GM21367 (cell line): ENCODE measurements at regions not wholly inside any gene's neighbourhood (a gene's known extent, or its start where the extent isn't known, plus 50 kb on each side); places are given as distances from the start of the nearest gene placed in this dataset.

Source experiments
- ATAC-seq: cut with Tn5 transposase; IDR thresholded peaks from one replicate; pipeline ENCODE4 v1.9.1; 2021; ENCODE audit not compliant: unreplicated experiment

DNA sequence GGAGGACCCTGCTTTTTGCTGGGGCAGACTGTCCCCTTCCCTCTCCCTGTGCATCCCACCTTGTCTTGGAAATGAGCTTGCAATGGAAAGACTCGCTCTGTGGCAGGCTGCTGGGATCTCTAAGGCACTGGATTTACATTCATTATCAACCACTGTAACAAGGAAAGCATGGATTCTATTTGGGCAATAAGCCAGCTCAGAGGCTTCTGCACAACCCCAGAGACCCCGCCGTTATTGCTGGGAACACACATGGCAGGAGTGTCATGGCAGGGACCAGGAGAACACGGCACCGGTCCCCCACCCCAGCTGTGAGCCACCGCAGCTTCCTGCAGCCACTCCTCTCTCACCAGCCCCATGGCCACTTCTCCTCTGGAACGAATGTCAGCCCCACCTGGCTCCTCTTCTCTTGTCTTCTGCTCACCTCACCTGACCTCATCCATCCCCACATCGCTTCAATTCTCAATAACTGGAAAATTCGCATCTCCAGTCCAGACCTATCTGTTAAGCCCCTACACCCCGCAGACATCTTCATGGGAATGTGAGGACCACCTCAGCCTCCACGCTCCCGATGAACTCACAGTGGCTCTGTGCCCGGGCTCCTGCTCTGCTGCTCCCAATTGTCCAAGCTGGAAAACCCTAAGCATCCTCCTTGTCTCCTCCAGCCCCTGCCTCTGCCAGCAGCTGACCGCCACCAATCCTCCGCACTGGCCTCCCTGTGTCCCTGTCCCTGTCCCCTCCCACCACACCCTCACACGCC, 181.5 kb downstream of the USP12 start:
- no peak for ATAC-seq

DNA sequence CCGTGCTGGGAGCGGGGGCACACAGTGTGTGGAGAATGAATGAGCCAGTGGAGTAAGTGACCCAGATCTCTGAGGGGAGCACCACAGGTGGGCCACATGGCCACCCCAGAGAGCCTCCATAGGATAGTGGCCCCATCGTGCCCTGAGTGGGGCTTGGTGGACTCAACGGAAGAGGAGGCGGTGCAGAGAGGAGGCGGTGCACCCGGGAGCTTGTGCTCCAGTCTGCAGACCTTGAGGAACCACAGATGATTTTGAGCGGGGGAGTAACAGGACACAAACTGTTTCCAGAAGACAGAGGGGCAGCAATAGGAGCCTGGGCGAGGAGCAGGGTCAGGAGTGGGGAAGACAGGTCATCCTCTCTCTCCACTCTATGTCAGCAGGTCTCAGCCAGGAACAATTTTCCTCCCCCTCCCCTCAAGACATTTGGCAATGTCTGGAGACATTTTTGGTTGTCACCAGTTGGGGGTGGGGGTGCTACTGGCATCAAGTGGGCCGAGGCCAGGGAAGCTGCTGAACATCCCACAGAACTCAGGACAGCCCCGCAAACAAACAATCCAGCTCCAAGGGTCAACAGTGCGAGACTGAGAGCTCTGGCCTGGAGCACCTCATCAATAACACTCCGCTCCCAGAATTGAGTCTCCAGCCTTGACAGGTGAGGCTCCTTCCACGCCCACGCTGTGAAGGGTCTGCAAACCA, 182.2 kb downstream of the USP12 start:
- ATAC-seq = no peak

DNA sequence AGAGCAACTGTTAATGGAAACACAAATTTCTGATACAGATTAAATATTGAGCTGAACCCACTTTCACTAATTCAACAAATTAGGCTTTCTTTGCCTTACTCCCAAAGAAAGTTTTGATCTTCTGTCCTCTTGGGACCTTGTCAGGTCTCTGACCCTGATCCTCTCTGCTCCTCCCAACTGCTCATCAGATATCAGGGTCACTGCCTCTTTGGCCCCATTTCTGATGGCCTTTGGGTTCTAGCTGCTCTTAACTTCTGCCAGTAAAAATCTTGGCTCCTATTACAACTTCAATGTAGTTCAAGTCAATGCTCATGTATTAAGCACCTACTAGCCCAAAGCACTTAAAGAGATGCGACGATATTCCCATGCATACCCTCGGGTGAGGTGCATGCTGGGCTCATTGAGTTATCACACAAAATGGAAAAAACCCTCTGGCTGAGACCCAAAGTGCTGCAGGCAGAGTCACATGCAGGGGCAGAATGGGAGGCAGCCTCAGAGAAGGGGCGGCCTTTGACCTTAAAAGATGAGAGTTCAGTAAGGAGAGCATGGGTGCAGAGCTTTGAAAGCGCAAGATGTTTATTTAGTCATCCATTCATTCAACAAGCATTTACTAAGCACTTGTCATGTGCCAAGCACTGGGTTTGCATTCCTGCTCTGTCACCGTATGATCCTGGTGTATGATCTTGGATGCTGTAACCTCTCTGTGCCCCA, 183.4 kb downstream of the USP12 start:
- no peak for ATAC-seq

DNA sequence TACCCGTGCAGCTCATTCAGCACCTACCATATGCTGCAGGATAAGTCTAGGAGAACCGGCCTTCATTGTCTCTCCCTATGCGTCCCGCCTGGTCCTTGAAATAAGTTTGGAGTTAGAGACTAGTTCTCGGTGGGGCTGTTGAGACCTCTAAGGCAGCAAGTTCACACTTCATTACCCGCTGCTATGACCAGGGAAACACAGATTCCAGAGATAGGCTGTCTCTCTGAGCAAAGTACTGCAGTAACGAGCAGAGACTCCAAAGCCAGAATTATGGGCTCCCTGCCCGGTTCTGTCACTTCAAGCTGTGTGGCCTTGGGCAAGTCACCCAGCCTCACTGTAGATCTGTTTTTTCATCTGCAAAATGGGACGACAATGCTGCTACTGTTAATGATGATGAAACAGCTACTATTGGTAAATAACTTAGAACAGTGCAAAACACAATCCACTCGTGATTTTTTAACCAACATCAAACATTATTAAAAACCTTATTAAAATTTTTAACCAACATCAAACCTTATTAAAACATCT, 184.1 kb downstream of the USP12 start:
- ATAC-seq = no peak

DNA sequence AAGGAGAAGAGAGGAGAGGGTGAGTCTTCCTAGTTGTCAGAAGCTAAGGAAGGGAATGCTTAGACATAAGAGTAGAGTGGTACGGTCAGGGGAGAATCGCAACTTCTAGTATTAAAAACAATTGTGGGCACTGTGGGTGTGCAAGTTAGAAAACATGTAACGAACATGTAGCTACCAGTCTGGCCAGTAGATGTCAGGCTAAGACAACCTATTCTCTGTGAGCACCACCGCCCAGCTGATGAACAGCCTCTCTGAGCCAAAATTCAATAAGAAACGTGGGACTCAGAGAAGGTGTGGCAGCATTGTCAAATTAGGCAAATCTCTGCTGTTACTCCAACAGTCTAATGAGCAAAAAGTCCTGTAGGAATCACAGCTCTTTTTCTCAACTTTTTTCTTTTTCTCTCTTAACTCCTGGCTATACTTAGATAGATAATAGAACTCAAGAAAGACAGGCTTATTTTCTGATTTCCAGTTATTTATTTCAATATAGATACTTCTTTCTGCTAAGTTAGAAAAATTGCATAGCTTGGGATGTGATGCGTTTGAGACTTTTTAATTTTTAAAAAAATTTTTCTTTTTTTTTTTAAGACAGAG, 186.2 kb downstream of the USP12 start:
- no peak for ATAC-seq

DNA sequence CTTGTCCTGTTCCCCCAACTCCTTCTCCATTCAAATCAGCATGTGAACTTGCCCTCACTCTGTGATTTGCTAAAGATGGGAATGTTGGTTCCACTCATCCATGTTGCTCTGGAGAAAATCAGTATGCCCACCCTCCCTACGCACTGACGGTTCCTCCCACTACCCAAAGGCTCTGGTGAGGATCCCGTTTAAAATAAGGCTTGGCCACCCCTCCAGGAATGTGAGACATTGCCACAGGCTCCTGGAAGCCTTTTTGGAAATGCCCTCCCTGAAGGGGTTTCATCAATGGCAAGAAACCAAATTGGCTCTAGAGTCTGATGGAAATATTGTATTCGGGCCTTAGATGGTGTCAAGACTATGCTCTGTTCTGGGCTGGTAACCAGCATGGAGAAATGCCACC, 187.3 kb downstream of the USP12 start:
- ATAC-seq = no peak

DNA sequence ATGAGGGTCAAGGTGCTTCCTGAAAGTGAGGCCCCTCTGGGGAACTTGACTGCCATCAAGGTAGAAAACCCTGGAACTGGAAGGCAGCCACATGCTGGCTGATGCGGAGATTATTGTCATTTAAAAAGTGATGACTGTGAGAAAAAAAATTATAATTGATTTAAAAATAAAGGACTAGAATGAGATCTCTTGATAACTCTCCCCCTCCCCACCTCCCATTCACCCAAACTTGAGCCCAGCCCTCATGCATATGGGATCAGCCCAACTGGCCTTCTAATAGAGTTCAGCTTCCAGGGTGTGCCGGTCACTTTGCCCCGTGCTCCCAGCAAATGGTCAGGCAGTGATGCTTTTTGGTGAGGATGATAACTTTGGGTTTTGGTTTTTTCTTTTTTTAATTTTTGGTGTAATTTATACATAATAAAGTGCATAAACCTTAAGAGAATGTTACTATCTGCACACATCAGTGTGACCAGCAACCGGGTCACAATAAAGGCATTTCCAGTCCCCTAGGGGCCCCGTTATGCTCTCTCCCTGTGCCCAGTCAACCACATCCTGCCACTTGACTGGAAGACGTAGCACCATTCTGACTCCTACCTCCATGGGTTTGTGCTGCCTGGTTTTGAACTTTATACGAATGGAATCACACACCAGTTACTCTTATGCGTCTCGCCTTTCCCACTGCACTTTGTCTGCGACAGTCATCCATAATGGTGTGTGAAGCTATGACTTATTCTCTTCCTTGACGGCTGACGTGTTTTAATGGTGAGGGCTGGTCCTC, 187.9 kb downstream of the USP12 start:
- no peak for ATAC-seq

GRCh38 chr13:26980099-26981031, 191.2 kb downstream of the USP12 start:
- no peak for ATAC-seq

DNA sequence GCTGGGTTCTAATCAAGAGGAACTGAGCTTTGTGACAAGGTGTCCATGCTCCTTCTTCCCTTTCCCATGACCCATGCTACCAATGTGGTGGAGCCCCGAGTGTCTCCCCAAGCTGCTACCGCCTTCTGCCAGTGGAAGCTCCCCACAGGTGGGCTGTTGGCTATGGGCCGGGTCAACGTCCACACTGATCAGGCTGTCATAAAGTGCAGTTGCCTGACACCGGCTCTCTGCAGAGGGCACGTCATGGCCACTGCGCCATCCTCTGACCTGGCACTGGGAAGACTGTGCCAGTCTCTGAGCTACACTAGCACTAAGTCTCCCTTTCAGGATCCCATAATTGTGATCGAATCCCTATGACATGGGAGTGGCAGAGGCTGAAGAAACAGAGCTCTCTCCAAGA, 192.3 kb downstream of the USP12 start:
- ATAC-seq = no peak

GRCh38 chr13:26978081-26978860, 193.3 kb downstream of the USP12 start:
- no peak for ATAC-seq

DNA sequence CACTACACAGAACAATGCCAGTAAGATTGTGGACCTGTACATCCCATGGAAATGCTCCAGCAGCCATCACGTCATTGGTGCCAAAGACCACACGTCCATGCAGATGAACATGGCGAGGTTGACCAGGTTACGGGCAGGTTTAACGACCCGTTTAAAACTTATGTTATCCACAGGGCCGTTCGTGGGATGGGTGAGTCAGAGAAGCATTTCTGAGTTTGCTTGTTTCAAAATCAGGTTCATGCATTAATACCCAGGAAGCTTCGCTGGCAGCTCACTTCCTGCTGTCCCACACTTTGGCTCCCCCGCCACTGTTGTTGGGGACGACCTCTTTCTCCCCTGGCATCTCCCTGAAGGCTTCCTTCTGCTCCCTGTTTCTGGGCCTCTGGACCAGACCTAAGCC, 194.1 kb downstream of the USP12 start:
- no peak for ATAC-seq

DNA sequence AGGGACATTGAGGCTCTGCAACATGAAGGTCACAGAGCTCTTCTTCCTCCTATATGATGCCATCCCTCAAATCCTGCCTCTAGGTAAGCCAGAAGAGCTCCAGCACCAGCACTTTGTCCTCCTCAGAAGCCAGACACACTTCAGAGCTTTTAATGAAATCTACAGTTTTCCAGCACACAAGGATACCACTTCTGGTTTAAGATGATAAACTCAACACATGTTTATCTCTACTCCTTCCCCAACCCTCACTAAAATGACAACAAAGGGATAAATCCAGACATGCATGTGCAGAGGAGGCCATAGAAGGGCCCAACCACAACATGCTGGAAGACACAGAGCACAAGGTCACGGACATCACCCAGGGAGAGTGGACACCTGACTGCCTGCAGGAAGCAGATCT, 195.3 kb downstream of the USP12 start:
- no peak for ATAC-seq

GRCh38 chr13:26973946-26974345, 197.7 kb downstream of the USP12 start:
- no peak for ATAC-seq

- ATAC-seq = no peak
Measured at GRCh38 chr13:26973295-26973694, 198.3 kb downstream of the USP12 start.

- no peak for ATAC-seq
Measured at GRCh38 chr13:26971990-26972887, 199.4 kb downstream of the USP12 start.

DNA sequence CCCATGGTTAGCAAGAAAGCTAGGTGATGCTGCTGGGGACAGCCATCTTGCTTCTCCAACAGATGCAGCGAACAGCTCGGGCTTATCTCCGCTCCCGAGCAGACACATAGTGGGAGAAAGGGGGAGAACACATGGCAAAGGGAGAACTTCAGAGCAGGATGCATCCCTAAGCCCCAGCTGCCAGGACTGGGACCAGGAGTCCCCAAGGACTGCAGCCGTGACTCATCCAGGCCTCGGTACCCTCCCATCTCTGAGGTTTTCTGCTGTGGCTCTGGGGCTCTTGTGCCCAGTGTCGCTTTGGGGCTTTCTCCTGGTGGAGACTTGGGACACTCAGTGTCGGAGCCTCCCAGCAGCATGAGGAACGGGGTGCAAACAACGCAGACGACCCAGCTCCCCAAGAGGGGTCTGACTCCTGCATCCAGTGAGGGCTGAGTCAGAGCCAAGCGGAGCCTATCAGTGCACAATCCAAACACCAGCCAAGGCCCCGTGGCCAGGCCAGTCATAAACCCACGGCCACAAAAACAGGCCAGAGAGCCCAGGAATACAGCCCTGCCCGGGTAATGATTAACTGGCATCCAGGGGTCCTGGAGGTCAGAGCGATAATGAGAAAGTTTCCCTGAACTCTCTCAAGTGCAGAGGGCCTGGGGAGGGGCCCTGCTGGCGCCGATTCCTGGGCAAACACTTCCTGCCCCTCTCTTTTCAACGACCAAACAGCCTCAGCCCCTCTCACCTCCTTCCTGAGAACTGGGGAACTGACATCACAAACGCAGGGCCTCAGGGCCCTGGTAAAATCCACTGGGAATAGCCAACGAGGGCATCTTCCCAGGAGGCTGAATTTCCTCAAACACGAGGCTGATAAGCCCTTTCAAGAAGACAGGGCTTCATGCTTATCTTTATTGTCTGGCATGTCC, 202.9 kb downstream of the USP12 start:
- ATAC-seq = no peak
